B cell (primary cell): ENCODE measurements at regions not wholly inside any gene's neighbourhood (a gene's known extent, or its start where the extent isn't known, plus 50 kb on each side); places are given as distances from the start of the nearest gene placed in this dataset.

ENCODE experiments used
- ATAC-seq: fragments of 200-7000 bp; cut with Tn5 transposase; one replicate; pipeline ENCODE4 v1.10.0; 2021; ENCODE audit warnings: low read depth, mild to moderate bottlenecking, moderate number of reproducible peaks, moderate library complexity
- CTCF ChIA-PET: fragments of 350-600 bp; sonication (Branson Sonifier 250); formaldehyde crosslinking; loops from one replicate; lab custom pipeline; 2021; ENCODE audit warnings: antibody characterized with exemption, inconsistent platforms; lab: Charles Lee
- POLR2A ChIA-PET: fragments of 350-600 bp; sonication (Branson Sonifier 250); formaldehyde crosslinking; loops from one replicate; lab custom pipeline; 2021; ENCODE audit warnings: antibody characterized with exemption; lab: Charles Lee
- DNase-seq: peaks from one replicate; pipeline ENCODE4 v3.0.0; 2013
- H2AFZ ChIP-seq: 2 replicates; pipeline ENCODE4 v1.6.1; 2012; ENCODE audit warnings: mild to moderate bottlenecking, low read depth, low read length; ENCODE audit not compliant: insufficient read depth, poor library complexity, severe bottlenecking
- H3K27ac ChIP-seq, 2 donors: 1 replicate in 1 of 2; 2 replicates in 1 of 2; pipeline ENCODE4 v1.5.1; 2012 to 2013; ENCODE audit warnings: low read length in 2 of 2, mild to moderate bottlenecking in 2 of 2, moderate library complexity in 1 of 2
- H3K27me3 ChIP-seq, 4 experiments: fragments of 200-600 bp in 1 of 4; sonication (generic) in 1 of 4; replicated peaks in 1 of 4; 1 replicate in 2 of 4; 2 replicates in 2 of 4; pipeline versions ENCODE4 v1.6.1 to v1.7.0; 2013 to 2016; ENCODE audit warnings: low read length in 3 of 4, mild to moderate bottlenecking in 2 of 4, mixed read lengths in 1 of 4, moderate library complexity in 1 of 4; ENCODE audit not compliant: insufficient read depth in 4 of 4, control insufficient read depth in 3 of 4; ENCODE audit errors: control extremely low read depth in 1 of 4
- H3K36me3 ChIP-seq, 2 experiments: replicated peaks in 1 of 2; 1 replicate in 1 of 2; 2 replicates in 1 of 2; pipeline versions ENCODE4 v1.6.1 to v1.7.1; 2013; ENCODE audit warnings: low read length in 1 of 2; ENCODE audit not compliant: insufficient read depth in 2 of 2, control insufficient read depth in 1 of 2; ENCODE audit errors: control extremely low read depth in 1 of 2, extremely low read depth in 1 of 2
- H3K4me1 ChIP-seq, 2 donors: fragments of 200-600 bp in 1 of 2; sonication (generic) in 1 of 2; 1 replicate in 1 of 2; 2 replicates in 1 of 2; pipeline versions ENCODE4 v1.5.1 to v1.6.1; 2013 to 2017; ENCODE audit warnings: low read length in 2 of 2; ENCODE audit not compliant: control insufficient read depth in 2 of 2, insufficient read depth in 2 of 2
- H3K4me2 ChIP-seq: replicated peaks from 2 replicates; pipeline ENCODE3; 2012; ENCODE audit warnings: mild to moderate bottlenecking, low read depth, low read length; ENCODE audit not compliant: poor library complexity, severe bottlenecking
- H3K4me3 ChIP-seq, 5 experiments: fragments of 200-600 bp in 1 of 5; sonication (generic) in 1 of 5; 1 replicate in 3 of 5; 2 replicates in 2 of 5; pipeline versions ENCODE4 v1.5.1 to v1.7.0; 2011 to 2016; ENCODE audit warnings: low read length in 4 of 5, mild to moderate bottlenecking in 4 of 5, low read depth in 2 of 5, control low read depth in 1 of 5, moderate library complexity in 1 of 5; ENCODE audit not compliant: insufficient read depth in 1 of 5; ENCODE audit errors: control extremely low read depth in 1 of 5, extremely low read depth in 1 of 5
- H3K79me2 ChIP-seq: fragments of 200-600 bp; sonication (generic); one replicate; pipeline ENCODE4 v1.6.0; 2016; ENCODE audit warnings: low read length; ENCODE audit not compliant: control insufficient read depth, insufficient read depth
- H3K9ac ChIP-seq: fragments of 200-600 bp; sonication (generic); 2 replicates; pipeline ENCODE4 v1.6.1; 2017; ENCODE audit warnings: mild to moderate bottlenecking, low read length, moderate library complexity
- H3K9me3 ChIP-seq, 3 donors: one replicate each; pipeline versions ENCODE4 v1.6.1 to v1.7.1; 2013; ENCODE audit warnings: low read length in 2 of 3; ENCODE audit not compliant: control insufficient read depth in 2 of 3, insufficient read depth in 1 of 3; ENCODE audit errors: control extremely low read depth in 1 of 3
- H4K20me1 ChIP-seq: 2 replicates; pipeline ENCODE4 v1.6.0; 2012; ENCODE audit warnings: mild to moderate bottlenecking, low read length; ENCODE audit not compliant: insufficient read depth, control insufficient read depth, poor library complexity, severe bottlenecking
- H3K27ac Mint-ChIP-seq: one replicate; pipeline ENCODE4 v1.8.0; 2021; ENCODE audit warnings: mixed read lengths
- H3K27me3 Mint-ChIP-seq: one replicate; pipeline ENCODE4 v1.8.0; 2021; ENCODE audit warnings: mixed read lengths
- H3K4me1 Mint-ChIP-seq: one replicate; pipeline ENCODE4 v1.8.0; 2021; ENCODE audit warnings: mixed read lengths
- H3K4me3 Mint-ChIP-seq: one replicate; pipeline ENCODE4 v1.8.0; 2021; ENCODE audit warnings: mixed read lengths
- H3K9me3 Mint-ChIP-seq: one replicate; pipeline ENCODE4 v1.8.0; 2022; ENCODE audit warnings: mixed read lengths; ENCODE audit not compliant: insufficient read depth
- CTCF ChIP-seq: fragments of 200-600 bp; IDR thresholded peaks from one replicate; pipeline ENCODE4 v1.8.0; 2022; ENCODE audit warnings: antibody characterized with exemption, mild to moderate bottlenecking
- EZH2 ChIP-seq: IDR thresholded peaks from 2 replicates; pipeline ENCODE4 v1.6.1; 2012; ENCODE audit warnings: borderline replicate concordance, low read depth, mild to moderate bottlenecking, moderate library complexity, low read length; ENCODE audit not compliant: insufficient read depth, poor library complexity, severe bottlenecking
- WGBS: methylation state at CpG from one replicate; pipeline ENCODE4 v1.1.5; 2013; ENCODE audit warnings: missing lambda C conversion rate; ENCODE audit not compliant: insufficient coverage; 5-methylcytosine and 5-hydroxymethylcytosine counted together
- intact Hi-C: fragments of 100-400 bp; cut with micrococcal nuclease; formaldehyde crosslinking; loops from one replicate; pipeline ENCODE4 v1.10.0; 2022

DNA sequence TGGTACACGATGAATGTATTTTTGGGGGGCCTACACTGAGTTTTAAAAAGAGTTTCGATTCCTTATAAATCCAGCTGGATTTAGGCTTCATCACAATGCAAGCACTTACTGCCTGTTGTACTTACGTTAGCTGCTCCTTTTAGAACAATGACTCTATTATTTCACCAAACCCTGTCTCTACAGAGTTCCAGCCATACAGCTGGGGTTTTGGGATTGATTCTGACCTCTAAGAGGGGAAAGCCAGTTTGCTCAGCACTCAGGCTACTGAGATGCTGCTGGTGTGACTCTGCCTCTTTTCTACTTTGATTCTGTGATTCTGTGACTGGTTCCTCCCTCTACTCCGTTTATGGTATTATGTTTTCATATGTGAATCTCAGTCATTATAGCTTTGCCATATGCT, 329.7 kb downstream of the ABCC12 start:
- Mint-ChIP-seq H3K27me3 (peaks cover 2% of the 10 kb centered on the region), H3K4me1 (no peaks in the 10 kb centered on the region), H3K4me3 (no peak overlapping the region), H3K9me3 (peaks cover 2% of the 10 kb centered on the region), H3K27ac (no peak overlapping the region)
- intact Hi-C loops = no loop called here
- H3K36me3 ChIP-seq = no peaks in the 10 kb centered on the region
- H3K4me1 ChIP-seq = no peaks in the 10 kb centered on the region
- ATAC-seq (no peak), DNase-seq (no peak)
- ChIA-PET CTCF (no interaction called here), POLR2A (no interaction called here)
- no peak overlapping the region for H3K9ac ChIP-seq
- no peaks in the 10 kb centered on the region for H3K79me2 ChIP-seq
- H3K4me2 ChIP-seq = no peak overlapping the region
- H3K27me3 ChIP-seq = peaks cover 0 to 2% (median 0%) of the 10 kb centered on the region in 4 experiments
- no peak overlapping the region for H2AFZ ChIP-seq
- no peak for TF ChIP-seq EZH2
- TF ChIP-seq CTCF = no peak
- H4K20me1 ChIP-seq = no peaks in the 10 kb centered on the region
- H3K27ac ChIP-seq = no peak overlapping the region
- no peak overlapping the region for H3K4me3 ChIP-seq
- H3K9me3 ChIP-seq = peaks cover 0 to 8% (median 5%) of the 10 kb centered on the region in 3 donors
- no CpG with 5 or more reads among the region's 4 CpGs for WGBS

GRCh38 chr16:47817048-47817447, 338.7 kb downstream of the ABCC12 start:
- TF ChIP-seq EZH2 = no peak
- Histone ChIP-seq H4K20me1 (no peaks in the 10 kb centered on the region), H3K36me3 (no peaks in the 10 kb centered on the region), H3K27me3 (peaks cover 0 to 3% (median 1%) of the 10 kb centered on the region in 4 experiments), H3K27ac (no peak overlapping the region), H3K9ac (no peak overlapping the region), H3K4me1 (no peaks in the 10 kb centered on the region), H3K79me2 (no peaks in the 10 kb centered on the region), H3K4me2 (no peak overlapping the region), H3K9me3 (peaks cover 0 to 13% (median 1%) of the 10 kb centered on the region in 3 donors), H3K4me3 (no peak overlapping the region), H2AFZ (no peak overlapping the region)
- H3K9me3 Mint-ChIP-seq = peaks cover 1% of the 10 kb centered on the region
- no peak overlapping the region for H3K4me3 Mint-ChIP-seq
- intact Hi-C loops = no loop called here
- WGBS = no CpG with 5 or more reads among the region's 4 CpGs
- no peak for ATAC-seq
- no peak for DNase-seq
- ChIA-PET POLR2A (no interaction called here), CTCF (no interaction called here)
- H3K27me3 Mint-ChIP-seq = peaks cover 8% of the 10 kb centered on the region
- H3K4me1 Mint-ChIP-seq = no peaks in the 10 kb centered on the region
- no peak overlapping the region for H3K27ac Mint-ChIP-seq
